HepG2 (cell line): ENCODE measurements at regions not wholly inside any gene's neighbourhood (a gene's known extent, or its start where the extent isn't known, plus 50 kb on each side); places are given as distances from the start of the nearest gene placed in this dataset.
"Not testable (repeated sequence)": the region's sequence is repeated elsewhere in the genome, so short reads cannot be mapped to it uniquely, and the experiment has no call there.

Source experiments
- ATAC-seq: fragments of 200-7000 bp; cut with Tn5 transposase; 3 replicates; pipeline ENCODE4 v1.9.1; 2020; ENCODE audit warnings: mild to moderate bottlenecking, moderate library complexity
- BruUV-seq: library from RNA; stranded (reverse); fragments of 400-500 nt; replicated peaks from 2 replicates; lab custom pipeline; 2021; lab: Mats Ljungman, UMichigan
- CTCF ChIA-PET: fragments of 300-600 bp; formaldehyde crosslinking; extraction: SDS; loops from one replicate; lab custom pipeline; 2021; ENCODE audit warnings: low total read pairs, inconsistent platforms, low intra/inter-chr PET ratio; lab: Yijun Ruan, JAX
- POLR2A ChIA-PET: fragments of 350-600 bp; sonication (Branson Sonifier 250); formaldehyde crosslinking; loops from one replicate; lab custom pipeline; 2020; ENCODE audit warnings: antibody characterized with exemption, inconsistent platforms; lab: Yijun Ruan, JAX
- DNase-seq: peaks from one replicate; pipeline ENCODE4 v3.0.0-alpha.2; 2015; ENCODE audit warnings: low spot score
- FAIRE-seq: peaks from 3 replicates; lab custom pipeline; 2011; peaks lifted over from hg19 to GRCh38; lab: Jason Lieb, UNC
- H2AFZ ChIP-seq: one replicate; pipeline ENCODE4 v1.6.1; 2011; ENCODE audit warnings: low read length, inconsistent platforms
- H3K27ac ChIP-seq: fragments of 300-600 bp; 3 replicates; pipeline ENCODE4 v1.8.0; 2011; ENCODE audit warnings: mixed run types, mild to moderate bottlenecking, mixed read lengths, low read length, inconsistent platforms; ENCODE audit not compliant: insufficient read depth; ENCODE audit errors: extremely low read length
- H3K27me3 ChIP-seq, 2 experiments: fragments of 200-600 bp in 1 of 2; 2 replicates in 1 of 2; 3 replicates in 1 of 2; pipeline versions ENCODE4 v1.6.0 to v1.8.0; 2011; ENCODE audit warnings: low read length in 2 of 2, mild to moderate bottlenecking in 2 of 2, moderate library complexity in 2 of 2, inconsistent platforms in 1 of 2; ENCODE audit not compliant: insufficient read depth in 2 of 2, control insufficient read depth in 1 of 2
- H3K36me3 ChIP-seq, 2 experiments: fragments of 200-600 bp in 1 of 2; replicated peaks in 1 of 2; 2 replicates in 1 of 2; 3 replicates in 1 of 2; pipeline versions ENCODE4 v1.5.1 to v1.8.0; 2011; ENCODE audit warnings: low read length in 2 of 2, inconsistent platforms in 1 of 2; ENCODE audit not compliant: insufficient read depth in 2 of 2, control insufficient read depth in 1 of 2
- H3K4me1 ChIP-seq: 2 replicates; pipeline ENCODE4 v1.5.1; 2012; ENCODE audit warnings: low read length, inconsistent platforms; ENCODE audit not compliant: insufficient read depth
- H3K4me2 ChIP-seq: 2 replicates; pipeline ENCODE4 v1.6.0; 2011; ENCODE audit warnings: low read depth, low read length, inconsistent platforms
- H3K4me3 ChIP-seq, 3 experiments: fragments of 200-600 bp in 1 of 3; sonication (generic), shearing (Covaris generic) in 1 of 3; replicated peaks in 1 of 3; 2 replicates each; pipeline ENCODE4 v1.5.1; 2011 to 2016; ENCODE audit warnings: low read length in 3 of 3, inconsistent platforms in 2 of 3, low read depth in 2 of 3, mild to moderate bottlenecking in 2 of 3, control low read depth in 1 of 3, mixed read lengths in 1 of 3; ENCODE audit not compliant: insufficient read depth in 1 of 3
- H3K79me2 ChIP-seq: one replicate; pipeline ENCODE4 v1.6.1; 2011; ENCODE audit warnings: low read length, inconsistent platforms; ENCODE audit not compliant: insufficient read depth
- H3K9ac ChIP-seq: 2 replicates; pipeline ENCODE4 v1.6.0; 2011; ENCODE audit warnings: mild to moderate bottlenecking, low read depth, low read length, inconsistent platforms; ENCODE audit not compliant: insufficient read depth
- H3K9me3 ChIP-seq: 2 replicates; pipeline ENCODE4 v1.5.1; 2012; ENCODE audit warnings: mild to moderate bottlenecking, low read length
- H4K20me1 ChIP-seq: 2 replicates; pipeline ENCODE4 v1.6.0; 2011; ENCODE audit warnings: inconsistent platforms, mild to moderate bottlenecking, low read length, moderate library complexity; ENCODE audit not compliant: insufficient read depth
- POLR2AphosphoS2 ChIP-seq: IDR thresholded peaks from 2 replicates; pipeline ENCODE4 v1.6.1; 2011; ENCODE audit warnings: low read depth, low read length, improper control_type of control experiment
- PRDM4 ChIP-seq: sonication (generic); formaldehyde crosslinking; IDR thresholded peaks from 2 replicates; pipeline ENCODE4 v1.9.0; 2021; ENCODE audit warnings: missing genetic modification reagents, borderline replicate concordance
- ZNF24 ChIP-seq: fragments of 450-650 bp; IDR thresholded peaks from 2 replicates; pipeline ENCODE4 v1.6.1; 2017; ENCODE audit warnings: antibody characterized with exemption, mild to moderate bottlenecking
- ZNF782 ChIP-seq: sonication (generic); formaldehyde crosslinking; IDR thresholded peaks from 2 replicates; pipeline ENCODE4 v1.4.0; 2020; ENCODE audit warnings: missing genetic modification reagents, mild to moderate bottlenecking, borderline replicate concordance
- WGBS: methylation state at CpG from one replicate; pipeline ENCODE4 v1.1.6; 2017; ENCODE audit warnings: low lambda C conversion rate; 5-methylcytosine and 5-hydroxymethylcytosine counted together
- in situ Hi-C: cut with HindIII; loops from 2 replicates; pipeline ENCODE4 v1.10.0; 2017; ENCODE audit warnings: low pct_unique_long_range_greater_than_20kb; ENCODE audit not compliant: extremely low pct_ligation_motif_present
- intact Hi-C: fragments of 100-400 bp; cut with micrococcal nuclease; formaldehyde crosslinking; loops from one replicate; pipeline ENCODE4 v1.10.0; 2022; ENCODE audit not compliant: unreplicated experiment
- TF ChIP-seq, protein P1 (sequence below): IDR thresholded peaks from 2 replicates; pipeline ENCODE4 v1.6.1; 2016; ENCODE audit warnings: low read depth, missing genetic modification reagents, missing compliant biosample characterization
- TF ChIP-seq, protein P2 (sequence below): sonication (generic); formaldehyde crosslinking; IDR thresholded peaks from 2 replicates; pipeline ENCODE4 v1.8.1; 2023; ENCODE audit warnings: mild to moderate bottlenecking, moderate library complexity, missing genetic modification reagents
- TF ChIP-seq, protein P3 (sequence below): IDR thresholded peaks from 2 replicates; pipeline ENCODE4 v1.6.1; 2018; ENCODE audit warnings: missing genetic modification reagents

DNA sequence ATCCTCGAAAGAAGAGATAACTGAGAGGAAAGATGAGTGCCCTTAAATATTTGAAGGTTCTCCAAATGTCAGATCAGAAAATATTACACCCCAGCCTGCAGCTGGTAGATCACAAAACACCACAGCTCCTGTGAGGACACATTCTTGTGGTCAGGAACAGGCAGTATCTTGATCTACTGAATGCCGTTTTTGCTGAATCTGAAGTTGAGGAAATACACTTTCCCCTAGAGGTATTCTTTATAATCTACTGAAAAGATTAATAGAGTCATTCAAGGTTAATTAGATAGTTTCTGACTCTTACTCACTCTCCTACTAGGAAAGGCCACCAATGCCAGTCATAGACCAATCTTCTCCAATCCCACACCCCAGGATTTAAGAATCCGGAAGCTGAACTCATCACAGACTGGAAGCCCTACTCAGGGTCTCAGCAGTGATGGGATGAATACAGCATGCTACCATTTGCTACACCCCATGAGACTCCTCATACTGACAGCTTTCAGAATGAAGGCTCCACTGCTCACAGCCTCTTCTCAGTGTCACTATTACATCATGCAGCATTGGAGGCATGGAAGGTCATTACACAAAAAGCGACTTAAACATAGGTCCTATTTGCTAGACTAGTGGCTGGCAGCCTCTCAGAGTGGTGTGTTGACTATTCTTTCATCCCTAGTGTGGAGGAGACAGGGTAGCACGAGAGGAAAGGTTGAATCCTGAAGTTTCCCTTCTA, 143.9 kb upstream of the SLC1A3 start (continued):
- TF ChIP-seq, protein P1, sequence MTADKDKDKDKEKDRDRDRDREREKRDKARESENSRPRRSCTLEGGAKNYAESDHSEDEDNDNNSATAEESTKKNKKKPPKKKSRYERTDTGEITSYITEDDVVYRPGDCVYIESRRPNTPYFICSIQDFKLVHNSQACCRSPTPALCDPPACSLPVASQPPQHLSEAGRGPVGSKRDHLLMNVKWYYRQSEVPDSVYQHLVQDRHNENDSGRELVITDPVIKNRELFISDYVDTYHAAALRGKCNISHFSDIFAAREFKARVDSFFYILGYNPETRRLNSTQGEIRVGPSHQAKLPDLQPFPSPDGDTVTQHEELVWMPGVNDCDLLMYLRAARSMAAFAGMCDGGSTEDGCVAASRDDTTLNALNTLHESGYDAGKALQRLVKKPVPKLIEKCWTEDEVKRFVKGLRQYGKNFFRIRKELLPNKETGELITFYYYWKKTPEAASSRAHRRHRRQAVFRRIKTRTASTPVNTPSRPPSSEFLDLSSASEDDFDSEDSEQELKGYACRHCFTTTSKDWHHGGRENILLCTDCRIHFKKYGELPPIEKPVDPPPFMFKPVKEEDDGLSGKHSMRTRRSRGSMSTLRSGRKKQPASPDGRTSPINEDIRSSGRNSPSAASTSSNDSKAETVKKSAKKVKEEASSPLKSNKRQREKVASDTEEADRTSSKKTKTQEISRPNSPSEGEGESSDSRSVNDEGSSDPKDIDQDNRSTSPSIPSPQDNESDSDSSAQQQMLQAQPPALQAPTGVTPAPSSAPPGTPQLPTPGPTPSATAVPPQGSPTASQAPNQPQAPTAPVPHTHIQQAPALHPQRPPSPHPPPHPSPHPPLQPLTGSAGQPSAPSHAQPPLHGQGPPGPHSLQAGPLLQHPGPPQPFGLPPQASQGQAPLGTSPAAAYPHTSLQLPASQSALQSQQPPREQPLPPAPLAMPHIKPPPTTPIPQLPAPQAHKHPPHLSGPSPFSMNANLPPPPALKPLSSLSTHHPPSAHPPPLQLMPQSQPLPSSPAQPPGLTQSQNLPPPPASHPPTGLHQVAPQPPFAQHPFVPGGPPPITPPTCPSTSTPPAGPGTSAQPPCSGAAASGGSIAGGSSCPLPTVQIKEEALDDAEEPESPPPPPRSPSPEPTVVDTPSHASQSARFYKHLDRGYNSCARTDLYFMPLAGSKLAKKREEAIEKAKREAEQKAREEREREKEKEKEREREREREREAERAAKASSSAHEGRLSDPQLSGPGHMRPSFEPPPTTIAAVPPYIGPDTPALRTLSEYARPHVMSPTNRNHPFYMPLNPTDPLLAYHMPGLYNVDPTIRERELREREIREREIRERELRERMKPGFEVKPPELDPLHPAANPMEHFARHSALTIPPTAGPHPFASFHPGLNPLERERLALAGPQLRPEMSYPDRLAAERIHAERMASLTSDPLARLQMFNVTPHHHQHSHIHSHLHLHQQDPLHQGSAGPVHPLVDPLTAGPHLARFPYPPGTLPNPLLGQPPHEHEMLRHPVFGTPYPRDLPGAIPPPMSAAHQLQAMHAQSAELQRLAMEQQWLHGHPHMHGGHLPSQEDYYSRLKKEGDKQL (CRISPR knock-in tag) = no peak
- no peak for TF ChIP-seq POLR2AphosphoS2
- no peak for TF ChIP-seq ZNF782
- TF ChIP-seq, protein P2, sequence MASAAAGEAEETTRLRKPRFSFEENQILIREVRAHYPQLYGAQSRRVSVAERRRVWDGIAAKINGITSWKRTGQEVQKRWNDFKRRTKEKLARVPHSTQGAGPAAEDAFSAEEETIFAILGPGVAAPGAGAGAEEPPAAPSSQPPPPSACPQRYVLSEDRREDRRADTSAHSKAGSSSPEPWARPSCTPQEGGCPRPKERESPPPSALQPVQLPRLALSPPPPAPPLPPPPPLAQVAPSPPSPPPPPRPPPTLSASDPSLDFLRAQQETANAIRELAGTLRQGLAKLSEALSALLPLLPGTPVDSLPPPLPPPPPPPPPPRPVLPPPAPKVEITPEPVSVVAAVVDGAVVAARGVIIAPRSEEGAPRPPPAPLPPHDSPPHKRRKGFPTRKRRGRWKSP (CRISPR knock-in tag) = no peak
- TF ChIP-seq, protein P3, sequence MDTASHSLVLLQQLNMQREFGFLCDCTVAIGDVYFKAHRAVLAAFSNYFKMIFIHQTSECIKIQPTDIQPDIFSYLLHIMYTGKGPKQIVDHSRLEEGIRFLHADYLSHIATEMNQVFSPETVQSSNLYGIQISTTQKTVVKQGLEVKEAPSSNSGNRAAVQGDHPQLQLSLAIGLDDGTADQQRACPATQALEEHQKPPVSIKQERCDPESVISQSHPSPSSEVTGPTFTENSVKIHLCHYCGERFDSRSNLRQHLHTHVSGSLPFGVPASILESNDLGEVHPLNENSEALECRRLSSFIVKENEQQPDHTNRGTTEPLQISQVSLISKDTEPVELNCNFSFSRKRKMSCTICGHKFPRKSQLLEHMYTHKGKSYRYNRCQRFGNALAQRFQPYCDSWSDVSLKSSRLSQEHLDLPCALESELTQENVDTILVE (CRISPR knock-in tag) = no peak
- TF ChIP-seq ZNF24 = no peak
- no peak for TF ChIP-seq PRDM4 (CRISPR knock-in tag)

- H3K4me1 ChIP-seq, intact Hi-C loops, H3K9me3 ChIP-seq, H3K27me3 ChIP-seq, H3K79me2 ChIP-seq, H4K20me1 ChIP-seq, ATAC-seq, CTCF ChIA-PET, DNase-seq, FAIRE-seq, H3K4me3 ChIP-seq, POLR2A ChIA-PET, BruUV-seq, in situ Hi-C loops, H3K9ac ChIP-seq, H3K4me2 ChIP-seq, H3K27ac ChIP-seq, H3K36me3 ChIP-seq, H2AFZ ChIP-seq: not testable (repeated sequence)
- 33% methylated on average over 2 of the region's 2 CpGs for WGBS
Observed at GRCh38 chr5:36475942-36476341, 130.5 kb upstream of the SLC1A3 start.
